Liver (tissue), 8 donors: ENCODE measurements at regions not wholly inside any gene's neighbourhood (a gene's known extent, or its start where the extent isn't known, plus 50 kb on each side); places are given as distances from the start of the nearest gene placed in this dataset.
A peak's percentile ranks its signal among the peaks of the same experiment; 100 is the strongest.

ENCODE experiments used
- DNase-seq: peaks from one replicate; pipeline ENCODE4 v3.0.0-alpha.2; 2017; ENCODE audit warnings: low spot score
- H3K27ac ChIP-seq, 2 donors: one replicate each; pipeline ENCODE4 v1.7.0; 2013; ENCODE audit warnings: inconsistent platforms in 2 of 2, low read length in 2 of 2, control low read depth in 1 of 2, low read depth in 1 of 2, mild to moderate bottlenecking in 1 of 2
- H3K27me3 ChIP-seq, 4 donors: one replicate each; pipeline versions ENCODE4 v1.6.1 to v1.7.0; 2013; ENCODE audit warnings: low read length in 3 of 4, inconsistent platforms in 1 of 4, mild to moderate bottlenecking in 1 of 4, moderate library complexity in 1 of 4; ENCODE audit not compliant: control insufficient read depth in 4 of 4, insufficient read depth in 4 of 4
- H3K36me3 ChIP-seq, 4 donors: one replicate each; pipeline versions ENCODE4 v1.6.1 to v1.7.0; 2013; ENCODE audit warnings: low read length in 3 of 4, mild to moderate bottlenecking in 3 of 4, low read depth in 1 of 4, moderate library complexity in 1 of 4; ENCODE audit not compliant: control insufficient read depth in 4 of 4, insufficient read depth in 3 of 4
- H3K4me1 ChIP-seq, 4 donors: one replicate each; pipeline versions ENCODE4 v1.6.1 to v1.7.0; 2013; ENCODE audit warnings: low read length in 3 of 4, mild to moderate bottlenecking in 3 of 4, moderate library complexity in 1 of 4; ENCODE audit not compliant: control insufficient read depth in 4 of 4, insufficient read depth in 4 of 4
- H3K4me3 ChIP-seq, 3 donors: one replicate each; pipeline versions ENCODE4 v1.6.1 to v1.7.0; 2013; ENCODE audit warnings: low read length in 3 of 3, control low read depth in 1 of 3, low read depth in 1 of 3, mild to moderate bottlenecking in 1 of 3
- H3K9ac ChIP-seq, 2 donors: one replicate each; pipeline ENCODE4 v1.7.0; 2013; ENCODE audit warnings: low read length in 2 of 2, mild to moderate bottlenecking in 2 of 2, moderate library complexity in 2 of 2, control low read depth in 1 of 2, low read depth in 1 of 2
- H3K9me3 ChIP-seq, 4 donors: one replicate each; pipeline versions ENCODE4 v1.6.1 to v1.7.0; 2013; ENCODE audit warnings: low read length in 3 of 4; ENCODE audit not compliant: control insufficient read depth in 4 of 4
- EGR1 ChIP-seq, 2 donors: IDR thresholded peaks; 2 replicates each; pipeline ENCODE4 v1.6.1; 2016 to 2018; ENCODE audit warnings: antibody characterized with exemption in 2 of 2, low read depth in 2 of 2
- FOXA2 ChIP-seq: IDR thresholded peaks from 2 replicates; pipeline ENCODE4 v1.6.1; 2016; ENCODE audit warnings: antibody characterized with exemption
- HNF4A ChIP-seq, 2 donors: conservative IDR thresholded peaks; 2 replicates each; pipeline ENCODE4 v1.6.1; 2016; ENCODE audit warnings: antibody characterized with exemption in 2 of 2, mild to moderate bottlenecking in 2 of 2
- HNF4G ChIP-seq: IDR thresholded peaks from 2 replicates; pipeline ENCODE4 v1.6.1; 2016; ENCODE audit warnings: antibody characterized with exemption
- JUND ChIP-seq, 2 donors: IDR thresholded peaks; 2 replicates each; pipeline ENCODE4 v1.6.1; 2016; ENCODE audit warnings: antibody characterized with exemption in 2 of 2
- RAD21 ChIP-seq, 2 donors: IDR thresholded peaks; 2 replicates each; pipeline ENCODE4 v1.6.1; 2016; ENCODE audit warnings: antibody characterized with exemption in 2 of 2, mild to moderate bottlenecking in 2 of 2
- SP1 ChIP-seq: IDR thresholded peaks from 2 replicates; pipeline ENCODE4 v1.6.1; 2018; ENCODE audit warnings: antibody characterized with exemption, mild to moderate bottlenecking
- TAF1 ChIP-seq: conservative IDR thresholded peaks from 2 replicates; pipeline ENCODE4 v1.6.1; 2016; ENCODE audit warnings: antibody characterized with exemption, mild to moderate bottlenecking
- YY1 ChIP-seq: IDR thresholded peaks from 2 replicates; pipeline ENCODE4 v1.6.1; 2016; ENCODE audit warnings: antibody characterized with exemption, mild to moderate bottlenecking
- WGBS: extraction: QIAGEN DNeasy Blood & Tissue Kit; methylation state at CpG from one replicate; pipeline ENCODE4 v1.1.7; 2013; 5-methylcytosine and 5-hydroxymethylcytosine counted together
- TF ChIP-seq, protein P1 (sequence below): IDR thresholded peaks from 2 replicates; pipeline ENCODE4 v1.6.1; 2016; ENCODE audit warnings: antibody characterized with exemption
- TF ChIP-seq, protein P2 (sequence below): IDR thresholded peaks from 2 replicates; pipeline ENCODE4 v1.6.1; 2016; ENCODE audit warnings: antibody characterized with exemption
- TF ChIP-seq, protein P3 (sequence below): fragments of 150-350 bp; IDR thresholded peaks from 2 replicates; pipeline ENCODE4 v1.5.1; 2017; ENCODE audit warnings: improper control_type of control experiment, low read depth, low read length; ENCODE audit not compliant: missing input control
- TF ChIP-seq, protein P4 (sequence below): IDR thresholded peaks from 2 replicates; pipeline ENCODE4 v1.6.1; 2016; ENCODE audit warnings: antibody characterized with exemption
- donor health status: healthy.
- donor health status: healthy.
- donor health status: healthy.
- donor health status: healthy.
- donor health status: healthy.

DNA sequence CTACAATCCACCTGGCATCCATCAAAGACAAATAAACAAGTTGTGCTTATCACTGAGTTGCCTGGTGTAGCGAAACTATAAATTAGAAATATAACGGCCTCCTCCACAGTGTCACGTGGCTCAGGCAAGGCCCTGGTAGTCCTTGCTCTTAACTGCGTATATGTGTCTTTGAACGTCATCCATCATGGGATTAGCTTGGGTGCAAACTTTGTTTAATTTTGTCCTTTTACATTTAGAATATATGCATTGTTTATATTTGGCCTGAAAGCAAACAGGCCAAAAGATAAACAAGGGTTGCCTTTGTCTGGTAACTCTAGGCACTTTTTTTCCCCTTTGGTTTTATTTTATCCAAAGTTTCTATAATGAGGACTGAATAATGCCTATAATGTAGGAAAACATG lies 184.9 kb downstream of the KIT start (continued):
- no peak for TF ChIP-seq FOXA2
- no peak for TF ChIP-seq TAF1
- TF ChIP-seq YY1: no peak

DNA sequence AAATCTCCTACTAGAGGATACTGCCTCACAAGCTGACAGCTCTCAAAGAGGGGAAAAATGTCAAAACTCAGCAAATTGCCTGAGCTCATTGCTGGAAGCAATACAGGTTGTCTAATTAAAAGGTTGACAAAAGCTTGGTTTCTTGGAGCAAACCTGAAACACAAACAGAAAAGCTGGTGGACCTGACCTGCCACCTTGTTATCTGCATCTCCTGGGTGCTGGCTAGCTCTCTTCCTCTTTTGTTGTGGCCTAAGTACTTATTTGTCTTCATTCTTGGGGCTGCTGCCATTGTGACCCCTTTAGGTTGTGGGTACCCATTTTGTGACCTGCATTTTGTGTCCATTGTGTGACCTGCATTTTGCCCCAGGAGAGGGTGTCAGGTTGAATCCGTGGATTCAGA lies 184.5 kb downstream of the KIT start:
- TF ChIP-seq, protein P1, sequence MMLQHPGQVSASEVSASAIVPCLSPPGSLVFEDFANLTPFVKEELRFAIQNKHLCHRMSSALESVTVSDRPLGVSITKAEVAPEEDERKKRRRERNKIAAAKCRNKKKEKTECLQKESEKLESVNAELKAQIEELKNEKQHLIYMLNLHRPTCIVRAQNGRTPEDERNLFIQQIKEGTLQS: no peak
- TF ChIP-seq EGR1 (IDR thresholded peaks at IDR 0.05; ENCODE audit: low read depth in 2 of 2) (no peak), RAD21 (IDR thresholded peaks at IDR 0.05) (no peak)

DNA sequence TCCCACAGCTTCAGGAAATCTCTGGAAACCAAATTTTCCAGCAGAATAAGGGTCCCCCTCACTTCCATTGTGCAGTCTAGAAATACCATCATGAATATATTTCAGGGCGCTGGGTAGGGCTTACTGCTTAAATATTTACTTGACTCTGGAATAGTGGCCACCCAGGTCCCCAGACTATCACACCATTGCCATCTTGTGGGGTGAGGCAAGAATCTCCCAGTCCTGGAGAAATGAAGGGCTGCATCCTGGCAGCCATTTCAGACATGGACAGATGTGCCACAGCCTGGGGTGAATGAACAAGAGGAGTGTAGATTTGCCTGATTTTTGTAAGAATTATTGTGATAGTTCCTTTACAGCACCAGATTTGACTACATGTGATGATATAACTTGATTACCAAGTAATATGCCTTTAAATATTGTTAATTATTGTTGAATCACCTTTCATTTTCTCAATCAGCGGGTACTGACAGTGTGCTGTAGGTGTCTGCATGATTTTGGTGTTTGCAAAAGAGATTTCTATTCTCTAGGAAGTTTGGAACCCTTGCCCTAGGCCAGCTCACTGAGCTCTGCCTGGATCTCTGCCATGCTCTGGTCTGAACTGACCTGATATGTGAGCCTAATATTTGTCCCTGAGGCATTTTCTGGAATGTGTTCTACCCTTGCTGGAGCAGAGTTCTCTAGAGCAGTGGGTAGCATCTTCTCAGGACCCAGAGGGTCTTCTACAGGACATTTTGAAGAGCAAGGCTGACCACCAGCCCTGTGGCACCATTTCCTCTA lies 183.4 kb downstream of the KIT start:
- no peak overlapping the region for H3K27ac ChIP-seq
- H3K9me3 ChIP-seq: no peaks in the 10 kb centered on the region
- H3K4me3 ChIP-seq: no peak overlapping the region
- 38% methylated on average over 2 of the region's 2 CpGs for WGBS
- DNase-seq: no peak
- TF ChIP-seq, protein P2, sequence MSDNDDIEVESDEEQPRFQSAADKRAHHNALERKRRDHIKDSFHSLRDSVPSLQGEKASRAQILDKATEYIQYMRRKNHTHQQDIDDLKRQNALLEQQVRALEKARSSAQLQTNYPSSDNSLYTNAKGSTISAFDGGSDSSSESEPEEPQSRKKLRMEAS: no peak
- TF ChIP-seq RAD21 (IDR thresholded peaks at IDR 0.05): peak; percentile 21 to 52
- no peaks in the 10 kb centered on the region for H3K36me3 ChIP-seq
- H3K9ac ChIP-seq: no peak overlapping the region
- H3K4me1 ChIP-seq: no peaks in the 10 kb centered on the region
- no peaks in the 10 kb centered on the region for H3K27me3 ChIP-seq

More for the DNA sequence above, 184.5 kb downstream of the KIT start:
- Histone ChIP-seq H3K27me3 (no peaks in the 10 kb centered on the region), H3K4me1 (no peaks in the 10 kb centered on the region), H3K27ac (no peak overlapping the region), H3K9ac (no peak overlapping the region), H3K36me3 (no peaks in the 10 kb centered on the region), H3K4me3 (no peak overlapping the region), H3K9me3 (no peaks in the 10 kb centered on the region)
- DNase-seq: no peak
- WGBS: 38% methylated on average over 1 of the region's 1 CpG

DNA sequence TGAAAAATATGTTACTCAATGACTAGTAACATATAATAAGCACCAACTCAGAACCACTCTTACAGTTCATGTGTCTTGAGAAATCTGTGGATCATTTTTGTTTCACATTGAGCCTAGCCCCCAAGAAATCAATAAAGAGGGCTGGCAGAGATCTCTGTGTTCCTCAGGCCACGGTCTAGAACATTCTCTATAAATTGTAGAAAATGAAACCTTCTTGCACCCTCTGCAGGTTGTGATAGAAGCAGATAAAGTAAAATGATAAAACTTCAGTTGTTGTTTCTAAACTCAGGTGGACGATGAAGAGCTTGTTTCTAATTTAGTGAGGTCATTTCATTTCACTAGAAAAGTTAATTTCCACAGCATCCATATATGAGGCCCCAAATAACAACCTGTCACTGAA lies 182.7 kb downstream of the KIT start:
- TF ChIP-seq SP1 (no peak), JUND (IDR thresholded peaks at IDR 0.05) (no peak), YY1 (no peak), HNF4G (no peak), TAF1 (no peak), RAD21 (IDR thresholded peaks at IDR 0.05) (no peak), HNF4A (conservative IDR thresholded peaks at IDR 0.05) (no peak)
- TF ChIP-seq, protein P3, sequence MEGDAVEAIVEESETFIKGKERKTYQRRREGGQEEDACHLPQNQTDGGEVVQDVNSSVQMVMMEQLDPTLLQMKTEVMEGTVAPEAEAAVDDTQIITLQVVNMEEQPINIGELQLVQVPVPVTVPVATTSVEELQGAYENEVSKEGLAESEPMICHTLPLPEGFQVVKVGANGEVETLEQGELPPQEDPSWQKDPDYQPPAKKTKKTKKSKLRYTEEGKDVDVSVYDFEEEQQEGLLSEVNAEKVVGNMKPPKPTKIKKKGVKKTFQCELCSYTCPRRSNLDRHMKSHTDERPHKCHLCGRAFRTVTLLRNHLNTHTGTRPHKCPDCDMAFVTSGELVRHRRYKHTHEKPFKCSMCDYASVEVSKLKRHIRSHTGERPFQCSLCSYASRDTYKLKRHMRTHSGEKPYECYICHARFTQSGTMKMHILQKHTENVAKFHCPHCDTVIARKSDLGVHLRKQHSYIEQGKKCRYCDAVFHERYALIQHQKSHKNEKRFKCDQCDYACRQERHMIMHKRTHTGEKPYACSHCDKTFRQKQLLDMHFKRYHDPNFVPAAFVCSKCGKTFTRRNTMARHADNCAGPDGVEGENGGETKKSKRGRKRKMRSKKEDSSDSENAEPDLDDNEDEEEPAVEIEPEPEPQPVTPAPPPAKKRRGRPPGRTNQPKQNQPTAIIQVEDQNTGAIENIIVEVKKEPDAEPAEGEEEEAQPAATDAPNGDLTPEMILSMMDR: no peak
- TF ChIP-seq, protein P4, sequence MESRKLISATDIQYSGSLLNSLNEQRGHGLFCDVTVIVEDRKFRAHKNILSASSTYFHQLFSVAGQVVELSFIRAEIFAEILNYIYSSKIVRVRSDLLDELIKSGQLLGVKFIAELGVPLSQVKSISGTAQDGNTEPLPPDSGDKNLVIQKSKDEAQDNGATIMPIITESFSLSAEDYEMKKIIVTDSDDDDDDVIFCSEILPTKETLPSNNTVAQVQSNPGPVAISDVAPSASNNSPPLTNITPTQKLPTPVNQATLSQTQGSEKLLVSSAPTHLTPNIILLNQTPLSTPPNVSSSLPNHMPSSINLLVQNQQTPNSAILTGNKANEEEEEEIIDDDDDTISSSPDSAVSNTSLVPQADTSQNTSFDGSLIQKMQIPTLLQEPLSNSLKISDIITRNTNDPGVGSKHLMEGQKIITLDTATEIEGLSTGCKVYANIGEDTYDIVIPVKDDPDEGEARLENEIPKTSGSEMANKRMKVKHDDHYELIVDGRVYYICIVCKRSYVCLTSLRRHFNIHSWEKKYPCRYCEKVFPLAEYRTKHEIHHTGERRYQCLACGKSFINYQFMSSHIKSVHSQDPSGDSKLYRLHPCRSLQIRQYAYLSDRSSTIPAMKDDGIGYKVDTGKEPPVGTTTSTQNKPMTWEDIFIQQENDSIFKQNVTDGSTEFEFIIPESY: no peak
- no peak for DNase-seq
- Histone ChIP-seq H3K36me3 (no peaks in the 10 kb centered on the region), H3K9ac (no peak overlapping the region), H3K4me1 (no peaks in the 10 kb centered on the region), H3K27ac (no peak overlapping the region), H3K9me3 (no peaks in the 10 kb centered on the region), H3K4me3 (no peak overlapping the region), H3K27me3 (no peaks in the 10 kb centered on the region)
- 51% methylated on average over 2 of the region's 2 CpGs for WGBS
